Right lobe of liver (tissue), 6 donors: ENCODE measurements at regions not wholly inside any gene's neighbourhood (a gene's known extent, or its start where the extent isn't known, plus 50 kb on each side); places are given as distances from the start of the nearest gene placed in this dataset.
A peak's percentile ranks its signal among the peaks of the same experiment; 100 is the strongest.

ENCODE experiments used
- ATAC-seq, 4 donors: fragments of 200-7000 bp; cut with Tn5 transposase; one replicate each; pipeline ENCODE4 v1.9.1; 2020; ENCODE audit warnings: mild to moderate bottlenecking in 4 of 4, moderate library complexity in 4 of 4
- DNase-seq, 3 donors: peaks; one replicate each; pipeline ENCODE4 v3.0.0-alpha.2; 2020
- H3K27ac ChIP-seq, 3 donors: fragments of 200-600 bp; one replicate each; pipeline ENCODE4 v1.8.0; 2022
- H3K27me3 ChIP-seq, 2 donors: fragments of 200-600 bp; one replicate each; pipeline ENCODE4 v1.8.0; 2022
- H3K36me3 ChIP-seq, 4 donors: fragments of 200-600 bp; sonication (generic) in 1 of 4; one replicate each; pipeline versions ENCODE4 v1.5.1 to v1.8.0; 2017 to 2022; ENCODE audit warnings: control low read depth in 1 of 4
- H3K4me1 ChIP-seq, 4 donors: fragments of 200-600 bp; sonication (generic) in 1 of 4; one replicate each; pipeline versions ENCODE4 v1.5.1 to v1.8.0; 2017 to 2022; ENCODE audit warnings: control low read depth in 1 of 4
- H3K4me3 ChIP-seq, 3 donors: fragments of 200-600 bp; one replicate each; pipeline ENCODE4 v1.8.0; 2022
- H3K9me3 ChIP-seq, 4 donors: fragments of 200-600 bp; sonication (generic) in 1 of 4; one replicate each; pipeline versions ENCODE4 v1.5.1 to v1.8.0; 2017 to 2022; ENCODE audit warnings: control low read depth in 1 of 4
- CTCF ChIP-seq, 4 donors: fragments of 200-600 bp in 3 of 4; fragments of 450-650 bp in 1 of 4; IDR thresholded peaks; one replicate each; pipeline versions ENCODE4 v1.5.1 to v1.8.0; 2016 to 2022; ENCODE audit warnings: antibody characterized with exemption in 4 of 4, mild to moderate bottlenecking in 2 of 4
- POLR2A ChIP-seq: fragments of 450-650 bp; IDR thresholded peaks from one replicate; pipeline ENCODE4 v1.6.1; 2017; ENCODE audit warnings: antibody characterized with exemption, mild to moderate bottlenecking
- WGBS: methylation state at CpG from one replicate; pipeline ENCODE4 v1.1.6; 2018; ENCODE audit warnings: low coverage, low lambda C conversion rate; ENCODE audit not compliant: insufficient coverage; ENCODE audit errors: missing lambda C conversion rate; 5-methylcytosine and 5-hydroxymethylcytosine counted together
- intact Hi-C, 2 donors: fragments of 100-400 bp; cut with DNase I; formaldehyde crosslinking; loops; one replicate each; pipeline versions ENCODE4 v1.11.2 to v1.14.1; 2022
- donor health status: DM: no; HTN: yes; CAD: no.
- donor health status: DM: no; HTN: no; CAD: no.
- donor health status: DM: no; HTN: no; CAD: no.
- donor health status: DM: no; HTN: yes; CAD: no.
- donor health status: DM: no; HTN: yes; CAD: no.

GRCh38 chr1:232136136-232136535 lies 493.8 kb downstream of the SIPA1L2 start:
- 77% methylated on average over 4 of the region's 4 CpGs for WGBS
- Histone ChIP-seq H3K9me3 (no peaks in the 10 kb centered on the region), H3K27ac (no peak overlapping the region), H3K36me3 (no peaks in the 10 kb centered on the region), H3K4me1 (no peaks in the 10 kb centered on the region), H3K4me3 (no peak overlapping the region), H3K27me3 (no peaks in the 10 kb centered on the region)
- TF ChIP-seq CTCF (IDR thresholded peaks at IDR 0.05) (no peak), POLR2A (no peak)
- intact Hi-C loops: no loop called here
- DNase-seq: no peak
- ATAC-seq: no peak

GRCh38 chr1:232134365-232134764 lies 495.6 kb downstream of the SIPA1L2 start:
- TF ChIP-seq POLR2A (no peak), CTCF (IDR thresholded peaks at IDR 0.05) (no peak)
- WGBS: 66% methylated on average over 2 of the region's 2 CpGs

GRCh38 chr1:232132572-232132971 lies 497.4 kb downstream of the SIPA1L2 start:
- WGBS: no CpG with 5 or more reads among the region's 1 CpG
- H3K27ac ChIP-seq: no peak overlapping the region
- DNase-seq (no peak), ATAC-seq (peak; percentile 53 to 82 (median 57))
- H3K27me3 ChIP-seq: no peaks in the 10 kb centered on the region
- no peaks in the 10 kb centered on the region for H3K36me3 ChIP-seq
- TF ChIP-seq POLR2A (no peak), CTCF (IDR thresholded peaks at IDR 0.05) (no peak)
- H3K4me1 ChIP-seq: no peaks in the 10 kb centered on the region
- no peaks in the 10 kb centered on the region for H3K9me3 ChIP-seq
- intact Hi-C loops: no loop called here
- no peak overlapping the region for H3K4me3 ChIP-seq

More at GRCh38 chr1:232134365-232134764, 495.6 kb downstream of the SIPA1L2 start:
- ATAC-seq: no peak
- H3K36me3 ChIP-seq: no peaks in the 10 kb centered on the region
- H3K27me3 ChIP-seq: no peaks in the 10 kb centered on the region
- no peak overlapping the region for H3K27ac ChIP-seq
- no peak overlapping the region for H3K4me3 ChIP-seq
- no peaks in the 10 kb centered on the region for H3K4me1 ChIP-seq
- DNase-seq: no peak
- H3K9me3 ChIP-seq: no peaks in the 10 kb centered on the region
- intact Hi-C loops: no loop called here

GRCh38 chr1:232131715-232132391 lies 498.1 kb downstream of the SIPA1L2 start:
- intact Hi-C loops: no loop called here
- Histone ChIP-seq H3K4me3 (no peak overlapping the region), H3K36me3 (no peaks in the 10 kb centered on the region), H3K9me3 (no peaks in the 10 kb centered on the region), H3K4me1 (no peaks in the 10 kb centered on the region), H3K27me3 (no peaks in the 10 kb centered on the region), H3K27ac (no peak overlapping the region)
- WGBS: 62% methylated on average over 1 of the region's 1 CpG
- DNase-seq (no peak), ATAC-seq (no peak)
- TF ChIP-seq CTCF (IDR thresholded peaks at IDR 0.05): no peak
- no peak for TF ChIP-seq POLR2A
